ENCODE measurements at regions not wholly inside any gene's neighbourhood (a gene's known extent, or its start where the extent isn't known, plus 50 kb on each side); places are given as distances from the start of the nearest gene placed in this dataset.
"Not testable (repeated sequence)": the region's sequence is repeated elsewhere in the genome, so short reads cannot be mapped to it uniquely, and the experiment has no call there.

- peak; percentile 87 for DNase-seq (ENCODE audit: low spot score)
Observed at GRCh38 chr10:78416031-78417011, 382.7 kb downstream of the RPS24 start.

DNA sequence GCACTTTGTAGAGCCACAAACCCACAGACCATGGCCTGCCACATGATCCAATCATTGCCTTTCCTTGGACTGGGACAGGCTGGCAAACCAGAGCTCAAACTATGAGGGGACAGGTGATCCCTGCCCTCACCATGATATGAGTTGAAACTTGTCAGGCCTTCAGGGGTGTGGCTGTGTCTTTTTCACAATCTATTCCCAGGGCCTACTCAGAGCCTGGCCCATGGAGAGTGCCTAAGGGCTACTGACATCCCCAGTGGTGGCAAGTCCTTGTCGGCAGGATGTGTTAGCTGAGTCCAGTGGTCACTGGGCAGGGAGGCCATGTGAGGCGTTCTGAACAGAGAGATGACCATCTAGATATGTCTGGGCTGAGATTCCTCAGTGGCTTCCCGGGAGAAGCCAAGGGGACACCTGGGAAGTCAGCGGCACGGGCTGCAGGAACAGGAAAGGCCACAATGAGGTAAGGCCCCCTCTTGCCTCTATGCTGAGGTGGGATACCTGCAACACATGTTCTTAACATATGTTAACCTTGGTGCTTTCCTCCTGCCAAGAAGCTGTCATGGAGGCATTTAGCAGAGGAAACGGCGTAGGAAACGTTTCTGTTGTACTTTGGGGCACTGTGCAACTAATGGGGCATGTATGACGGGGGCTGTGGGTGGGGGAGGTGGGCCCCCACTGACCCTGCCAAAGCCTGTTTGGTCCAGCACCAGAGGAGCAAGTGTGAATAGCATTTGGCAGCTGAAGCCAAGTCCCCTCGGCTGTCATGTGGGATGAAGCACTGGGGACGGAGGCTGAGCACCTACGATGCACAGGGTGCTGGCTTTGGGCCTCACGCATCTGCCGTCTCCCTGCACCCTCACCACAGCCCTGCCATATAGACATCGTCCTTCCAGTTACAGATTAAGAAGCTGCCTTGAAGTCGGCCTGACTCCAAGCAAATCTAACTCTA lies 384.0 kb downstream of the RPS24 start:
- no peak for DNase-seq (ENCODE audit: low spot score)

DNA sequence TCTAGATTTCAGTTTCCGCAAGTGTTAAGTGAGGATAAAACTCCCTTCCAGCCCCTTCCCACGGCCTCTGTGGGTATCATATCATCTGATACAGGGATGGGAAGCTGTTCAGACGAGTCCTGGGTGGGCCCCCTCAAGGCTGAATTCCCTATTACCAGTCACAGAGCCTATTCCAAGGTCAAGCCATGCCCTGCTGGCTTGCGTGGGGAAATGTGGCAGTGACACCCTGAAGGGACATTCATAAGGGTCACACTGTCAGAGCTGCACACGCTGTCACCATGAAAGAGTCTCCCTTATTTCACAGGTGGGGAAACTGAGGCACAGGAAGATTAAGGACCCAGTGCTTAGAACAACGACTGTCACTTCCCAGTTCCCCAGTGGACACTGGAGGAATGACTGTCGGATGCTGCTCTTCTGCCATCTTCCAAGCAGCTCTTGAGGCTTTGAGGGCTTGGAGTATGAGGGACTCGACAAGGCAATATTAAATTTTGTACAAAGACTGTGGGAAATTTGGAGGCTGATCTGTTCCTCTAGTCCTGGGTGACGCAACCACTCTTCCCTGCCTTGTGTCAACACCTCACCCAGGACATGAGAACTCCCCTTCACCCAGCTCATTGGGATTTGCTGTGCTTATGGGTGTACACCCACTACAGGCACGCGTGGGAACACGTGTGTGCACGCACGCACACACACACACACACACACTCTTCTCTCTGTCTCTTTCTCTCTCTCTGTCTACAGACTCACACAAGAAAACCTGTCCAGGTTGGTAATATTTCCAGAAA lies 386.0 kb downstream of the RPS24 start:
- DNase-seq (ENCODE audit: low spot score), result no peak

- no peak for DNase-seq (ENCODE audit: low spot score)
Observed at GRCh38 chr10:78420946-78421735, 387.5 kb downstream of the RPS24 start.

GRCh38 chr10:78424050-78424449 lies 390.4 kb downstream of the RPS24 start:
- DNase-seq (ENCODE audit: low spot score), result not testable (repeated sequence)

GRCh38 chr10:78424723-78425122 lies 391.1 kb downstream of the RPS24 start:
- DNase-seq (ENCODE audit: low spot score), result no peak

DNA sequence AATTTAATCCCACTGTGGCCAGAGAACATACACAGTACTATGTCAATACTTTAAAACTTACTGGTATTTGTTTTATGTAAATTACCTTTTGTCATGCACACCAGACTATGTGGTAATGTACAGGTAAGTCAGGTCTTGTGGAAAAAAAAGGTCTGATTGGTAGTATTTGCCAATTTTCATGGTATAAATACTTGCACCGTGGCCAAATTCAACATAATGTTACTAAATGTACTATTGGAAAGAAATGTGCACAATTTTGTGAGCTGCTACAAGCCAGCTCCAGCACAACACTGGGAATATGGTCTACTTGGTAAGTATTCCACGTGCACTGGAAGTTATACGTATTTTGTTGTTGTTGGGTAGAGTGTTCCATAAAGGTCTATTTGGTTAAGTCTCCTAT lies 392.5 kb downstream of the RPS24 start:
- DNase-seq (ENCODE audit: low spot score), result no peak

GRCh38 chr10:78427497-78428031 lies 393.9 kb downstream of the RPS24 start:
- DNase-seq (ENCODE audit: low spot score), result no peak

DNA sequence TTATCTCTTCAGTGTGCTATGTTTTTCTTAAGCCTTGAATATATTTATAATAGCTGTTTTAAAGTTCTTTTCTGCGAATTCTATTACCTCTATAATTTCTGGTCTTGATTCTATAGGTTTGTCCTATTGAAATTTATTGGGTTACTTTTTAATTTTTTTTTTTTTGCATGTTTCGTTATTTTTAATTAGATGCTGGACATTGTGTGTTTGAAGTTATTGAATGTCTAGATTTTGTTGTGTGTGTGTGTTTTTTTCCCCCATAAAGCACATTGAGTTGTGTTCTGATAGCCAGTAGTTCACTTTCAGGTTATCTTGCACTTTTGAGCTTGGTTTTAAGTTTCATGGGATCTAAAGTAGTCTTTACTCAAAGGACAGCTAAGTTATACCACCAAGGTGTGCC lies 394.9 kb downstream of the RPS24 start:
- DNase-seq (ENCODE audit: low spot score), result no peak

DNA sequence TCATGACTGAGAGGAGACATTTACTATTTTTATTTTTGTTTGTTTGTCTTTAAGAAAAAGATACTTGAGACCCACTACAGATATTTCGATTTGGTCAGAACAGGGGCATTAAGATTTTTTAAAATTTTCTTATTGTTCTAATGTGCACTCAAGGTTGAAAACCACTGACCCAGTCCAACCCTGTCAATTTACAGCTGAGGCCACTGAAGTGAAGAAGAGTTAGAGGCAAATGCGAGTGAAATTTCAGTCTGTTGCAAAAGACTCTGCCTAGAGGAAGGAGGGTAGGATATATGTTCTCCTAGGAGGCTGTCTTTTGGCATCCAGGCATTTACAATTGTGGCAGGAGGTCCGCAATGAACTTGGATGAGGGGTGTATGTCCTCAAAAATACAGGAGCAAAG lies 396.3 kb downstream of the RPS24 start:
- no peak for DNase-seq (ENCODE audit: low spot score)

GRCh38 chr10:78432583-78432982 lies 398.9 kb downstream of the RPS24 start:
- DNase-seq (ENCODE audit: low spot score), result peak; percentile 46

DNA sequence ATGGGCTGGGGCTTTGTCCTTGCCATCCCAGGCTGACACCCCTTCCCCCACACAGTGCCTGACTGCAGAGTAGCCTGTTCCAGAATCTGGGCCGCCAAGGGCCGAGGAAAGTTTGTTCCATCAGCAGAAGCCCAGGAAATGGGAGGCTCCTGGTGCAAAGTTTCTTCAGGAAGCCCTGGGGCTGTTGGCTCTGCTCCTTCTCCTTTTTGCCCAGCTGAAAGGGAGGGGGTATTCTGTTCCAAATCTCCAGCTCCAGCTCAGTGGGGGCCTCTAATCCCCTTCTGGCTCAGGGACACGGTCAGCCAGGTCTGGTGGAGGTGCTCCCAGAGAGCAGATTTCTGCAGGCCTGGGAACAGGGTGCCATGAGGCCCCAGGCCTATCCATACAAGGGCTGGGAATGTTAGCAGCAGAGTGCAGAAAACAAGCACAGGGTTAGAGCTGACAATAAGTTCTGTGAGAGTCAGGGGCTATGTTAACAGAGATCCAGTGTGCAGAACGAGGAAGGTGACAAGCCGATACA lies 399.5 kb downstream of the RPS24 start:
- DNase-seq (ENCODE audit: low spot score), result no peak

- DNase-seq (ENCODE audit: low spot score), result no peak
Observed at GRCh38 chr10:78433766-78434535, 400.3 kb downstream of the RPS24 start.

DNA sequence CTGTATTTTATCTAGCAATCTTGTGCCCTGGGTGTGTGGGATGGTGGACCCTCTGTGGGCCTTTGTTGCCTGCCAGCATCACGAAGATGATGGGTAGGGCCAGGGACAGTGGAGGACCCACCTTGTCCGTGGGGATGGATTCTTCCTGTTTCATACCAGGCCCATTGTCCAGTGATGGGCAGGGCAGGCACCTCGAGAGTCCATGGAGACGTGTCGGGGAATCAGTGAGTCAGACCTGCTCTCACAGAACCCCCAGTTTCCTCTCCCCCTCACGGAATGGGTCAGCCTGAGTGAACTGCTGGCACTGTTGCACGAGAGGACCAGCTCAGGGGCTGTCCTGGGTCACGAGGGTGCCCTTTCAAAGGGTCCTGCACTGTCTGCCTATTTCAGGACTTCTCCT lies 401.2 kb downstream of the RPS24 start:
- no peak for DNase-seq (ENCODE audit: low spot score)

DNA sequence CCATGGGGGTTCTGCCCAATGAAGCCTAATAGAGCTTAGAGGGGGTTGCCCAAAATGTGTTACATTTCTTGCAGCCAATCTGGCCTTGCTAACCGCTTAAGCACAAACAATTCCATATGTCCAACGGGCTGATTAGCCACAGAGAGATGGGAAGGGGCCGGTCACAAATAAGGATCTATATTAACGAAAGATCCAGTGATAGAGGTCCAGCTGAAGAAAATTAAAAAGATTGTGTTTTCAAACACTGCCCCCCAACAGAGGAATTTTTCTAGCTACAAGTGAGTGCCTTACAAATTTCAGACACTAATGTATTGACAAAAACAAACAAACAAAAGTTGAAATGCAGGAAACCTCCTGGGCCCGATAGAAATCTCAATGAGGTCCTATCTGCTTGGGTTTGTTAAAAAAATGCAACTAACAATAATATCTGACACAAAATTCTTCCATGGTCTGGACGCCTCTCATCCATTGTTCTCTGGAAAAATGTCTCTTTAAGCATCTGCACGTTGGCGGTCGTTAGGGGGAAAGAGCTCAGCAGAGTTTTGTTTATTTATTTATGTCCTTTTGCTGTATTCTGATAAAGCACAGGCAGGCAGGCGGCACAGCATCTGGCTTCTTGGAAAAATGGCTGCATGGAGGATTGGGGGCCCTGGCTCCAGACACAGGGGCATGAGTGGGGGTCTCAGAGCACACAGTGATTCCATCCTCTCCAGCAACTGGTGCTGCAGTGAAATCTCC lies 402.0 kb downstream of the RPS24 start:
- DNase-seq (ENCODE audit: low spot score), result no peak

DNA sequence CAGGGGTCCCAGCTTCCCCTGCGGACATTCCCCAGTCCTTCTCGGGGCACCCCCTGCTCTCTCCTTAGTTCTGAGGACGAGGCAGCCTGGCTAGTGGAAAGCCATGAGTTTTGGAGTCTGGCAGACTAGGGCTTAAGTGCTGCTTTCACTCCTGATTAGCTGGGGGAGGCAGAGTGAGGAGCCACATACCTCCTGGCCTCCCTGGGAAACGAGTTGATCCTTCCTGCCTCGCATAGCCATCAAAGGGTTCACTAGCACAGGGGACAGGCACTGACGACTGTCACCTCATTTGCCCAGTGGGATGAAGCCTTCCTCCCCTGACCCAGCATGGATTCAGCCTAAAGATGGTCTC lies 402.5 kb downstream of the RPS24 start:
- no peak for DNase-seq (ENCODE audit: low spot score)

DNA sequence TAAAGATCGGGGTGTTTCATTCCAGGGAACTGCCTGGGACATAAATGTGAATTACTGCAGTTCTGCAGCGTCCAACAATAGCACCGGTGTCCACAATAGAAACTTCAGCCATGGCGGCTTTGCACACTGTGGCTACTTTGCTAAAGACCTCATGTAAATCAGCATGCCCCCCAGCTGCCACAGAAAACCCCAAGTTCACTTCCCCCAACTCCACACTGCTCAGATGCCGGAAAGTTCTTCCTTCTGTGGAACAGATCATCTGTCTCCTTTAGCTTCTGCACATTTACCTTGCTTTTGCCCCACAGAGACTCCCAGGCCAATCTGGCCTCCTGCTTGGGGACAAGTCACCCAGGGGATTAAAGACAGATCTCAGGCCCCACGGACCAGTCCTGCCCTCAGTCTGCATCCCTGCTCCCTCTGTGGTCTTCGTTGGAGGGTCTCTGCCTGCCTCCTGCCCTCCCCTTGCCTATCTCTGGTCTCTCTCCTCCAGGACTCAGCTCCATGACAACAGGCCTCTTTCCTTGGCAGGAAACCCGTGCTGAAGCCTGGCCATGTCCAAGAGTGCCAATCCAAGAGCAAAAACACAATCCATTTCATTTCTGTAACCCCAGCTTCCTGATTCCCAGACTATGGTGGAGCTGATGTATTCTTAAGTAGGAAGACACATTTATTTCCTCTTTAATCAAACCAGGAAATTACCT lies 403.2 kb downstream of the RPS24 start:
- no peak for DNase-seq (ENCODE audit: low spot score)

DNA sequence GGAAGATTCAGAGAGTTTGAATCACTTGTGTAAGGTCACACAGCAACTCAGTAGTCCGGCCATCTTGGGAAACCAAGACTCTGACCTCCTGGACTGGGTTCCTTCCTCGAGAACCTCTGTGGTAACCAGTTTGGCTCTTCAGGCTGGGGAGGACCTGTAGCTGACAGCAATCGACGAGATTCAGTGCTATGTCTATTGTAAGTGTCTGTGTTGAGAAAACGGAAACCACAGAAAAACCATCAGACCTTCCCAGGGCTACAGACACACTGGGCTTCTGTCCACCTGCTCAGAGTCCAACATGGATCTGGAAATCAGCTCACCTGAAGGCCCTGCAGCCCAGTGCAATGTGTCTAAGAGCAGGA lies 403.7 kb downstream of the RPS24 start:
- DNase-seq (ENCODE audit: low spot score), result no peak

All from AG08395 (cell line).